Lung (tissue), 11 donors: ENCODE measurements at regions not wholly inside any gene's neighbourhood (a gene's known extent, or its start where the extent isn't known, plus 50 kb on each side); places are given as distances from the start of the nearest gene placed in this dataset.

Experiments
- ATAC-seq: fragments of 200-7000 bp; cut with Tn5 transposase; one replicate; pipeline ENCODE4 v1.9.1; 2020; ENCODE audit warnings: moderate number of reproducible peaks; ENCODE audit not compliant: insufficient read depth, low FRiP score
- DNase-seq, 3 donors: peaks; one replicate each; pipeline ENCODE4 v3.0.0-alpha.2; 2013 to 2017
- H3K27ac ChIP-seq, 2 donors: one replicate each; pipeline ENCODE4 v1.5.1; 2013; ENCODE audit warnings: mild to moderate bottlenecking in 2 of 2, moderate library complexity in 2 of 2, control low read depth in 1 of 2, inconsistent platforms in 1 of 2, low read depth in 1 of 2, low read length in 1 of 2
- H3K27me3 ChIP-seq, 3 donors: one replicate each; pipeline ENCODE4 v1.5.1; 2013; ENCODE audit warnings: low read length in 2 of 3; ENCODE audit not compliant: control insufficient read depth in 3 of 3, insufficient read depth in 3 of 3
- H3K36me3 ChIP-seq, 4 donors: one replicate each; pipeline ENCODE4 v1.5.1; 2013; ENCODE audit warnings: low read length in 4 of 4, mild to moderate bottlenecking in 1 of 4, moderate library complexity in 1 of 4; ENCODE audit not compliant: control insufficient read depth in 4 of 4, insufficient read depth in 4 of 4
- H3K4me1 ChIP-seq, 5 donors: one replicate each; pipeline ENCODE4 v1.5.1; 2013; ENCODE audit warnings: low read length in 5 of 5, mild to moderate bottlenecking in 2 of 5, moderate library complexity in 1 of 5; ENCODE audit not compliant: control insufficient read depth in 5 of 5, insufficient read depth in 5 of 5
- H3K4me3 ChIP-seq: one replicate; pipeline ENCODE4 v1.5.1; 2013; ENCODE audit warnings: mild to moderate bottlenecking, control low read depth, moderate library complexity
- H3K9ac ChIP-seq, 2 donors: one replicate each; pipeline ENCODE4 v1.5.1; 2013; ENCODE audit warnings: low read length in 2 of 2, control low read depth in 1 of 2; ENCODE audit not compliant: insufficient read depth in 1 of 2
- H3K9me3 ChIP-seq, 4 donors: one replicate each; pipeline ENCODE4 v1.5.1; 2013; ENCODE audit warnings: low read length in 3 of 4, mild to moderate bottlenecking in 1 of 4, moderate library complexity in 1 of 4; ENCODE audit not compliant: control insufficient read depth in 4 of 4, insufficient read depth in 3 of 4
- WGBS, 2 donors: extraction: QIAGEN DNeasy Blood & Tissue Kit; methylation state at CpG; one replicate each; pipeline ENCODE4 v1.1.7; 2013; 5-methylcytosine and 5-hydroxymethylcytosine counted together
- TF ChIP-seq, protein P1 (sequence below): IDR thresholded peaks from 2 replicates; pipeline ENCODE4 v1.5.1; 2012; ENCODE audit warnings: mild to moderate bottlenecking; ENCODE audit errors: control extremely low read depth, extremely low read depth
- donor health status: control.
- donor health status: control.
- donor health status: Bipolar disorder and iron deficiency.
- donor health status: healthy.
- donor health status: DM: yes; HTN: yes; CAD: no.

DNA sequence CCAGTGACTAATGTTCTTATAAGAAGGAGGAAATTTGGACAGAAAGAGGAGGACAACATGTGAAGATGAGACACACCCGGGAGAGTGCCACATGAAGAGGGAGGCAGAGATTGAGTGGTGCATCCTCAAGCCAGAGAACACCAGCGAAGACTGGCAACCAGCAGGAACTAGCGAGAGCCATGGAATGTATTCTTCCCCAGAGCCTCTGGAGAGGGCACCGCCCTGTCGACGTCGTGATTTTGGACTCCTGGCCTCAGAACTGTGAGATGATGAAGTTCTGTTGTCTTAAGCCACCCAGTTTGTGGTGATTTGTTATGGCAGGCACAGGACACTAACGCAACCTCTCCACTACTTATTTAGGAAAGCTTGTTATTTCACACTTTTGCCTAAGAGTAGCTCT, 196.0 kb upstream of the TLL1 start:
- Histone ChIP-seq H3K27me3 (no peaks in the 10 kb centered on the region), H3K9me3 (no peaks in the 10 kb centered on the region), H3K4me1 (no peaks in the 10 kb centered on the region), H3K4me3 (no peak overlapping the region), H3K9ac (no peak overlapping the region), H3K36me3 (no peaks in the 10 kb centered on the region), H3K27ac (no peak overlapping the region)
- ATAC-seq (no peak), DNase-seq (no peak)
- TF ChIP-seq, protein P1, sequence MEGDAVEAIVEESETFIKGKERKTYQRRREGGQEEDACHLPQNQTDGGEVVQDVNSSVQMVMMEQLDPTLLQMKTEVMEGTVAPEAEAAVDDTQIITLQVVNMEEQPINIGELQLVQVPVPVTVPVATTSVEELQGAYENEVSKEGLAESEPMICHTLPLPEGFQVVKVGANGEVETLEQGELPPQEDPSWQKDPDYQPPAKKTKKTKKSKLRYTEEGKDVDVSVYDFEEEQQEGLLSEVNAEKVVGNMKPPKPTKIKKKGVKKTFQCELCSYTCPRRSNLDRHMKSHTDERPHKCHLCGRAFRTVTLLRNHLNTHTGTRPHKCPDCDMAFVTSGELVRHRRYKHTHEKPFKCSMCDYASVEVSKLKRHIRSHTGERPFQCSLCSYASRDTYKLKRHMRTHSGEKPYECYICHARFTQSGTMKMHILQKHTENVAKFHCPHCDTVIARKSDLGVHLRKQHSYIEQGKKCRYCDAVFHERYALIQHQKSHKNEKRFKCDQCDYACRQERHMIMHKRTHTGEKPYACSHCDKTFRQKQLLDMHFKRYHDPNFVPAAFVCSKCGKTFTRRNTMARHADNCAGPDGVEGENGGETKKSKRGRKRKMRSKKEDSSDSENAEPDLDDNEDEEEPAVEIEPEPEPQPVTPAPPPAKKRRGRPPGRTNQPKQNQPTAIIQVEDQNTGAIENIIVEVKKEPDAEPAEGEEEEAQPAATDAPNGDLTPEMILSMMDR: no peak
- WGBS, 2 donors: 77 to 87% methylated on average over 8 of the region's 8 CpGs

DNA sequence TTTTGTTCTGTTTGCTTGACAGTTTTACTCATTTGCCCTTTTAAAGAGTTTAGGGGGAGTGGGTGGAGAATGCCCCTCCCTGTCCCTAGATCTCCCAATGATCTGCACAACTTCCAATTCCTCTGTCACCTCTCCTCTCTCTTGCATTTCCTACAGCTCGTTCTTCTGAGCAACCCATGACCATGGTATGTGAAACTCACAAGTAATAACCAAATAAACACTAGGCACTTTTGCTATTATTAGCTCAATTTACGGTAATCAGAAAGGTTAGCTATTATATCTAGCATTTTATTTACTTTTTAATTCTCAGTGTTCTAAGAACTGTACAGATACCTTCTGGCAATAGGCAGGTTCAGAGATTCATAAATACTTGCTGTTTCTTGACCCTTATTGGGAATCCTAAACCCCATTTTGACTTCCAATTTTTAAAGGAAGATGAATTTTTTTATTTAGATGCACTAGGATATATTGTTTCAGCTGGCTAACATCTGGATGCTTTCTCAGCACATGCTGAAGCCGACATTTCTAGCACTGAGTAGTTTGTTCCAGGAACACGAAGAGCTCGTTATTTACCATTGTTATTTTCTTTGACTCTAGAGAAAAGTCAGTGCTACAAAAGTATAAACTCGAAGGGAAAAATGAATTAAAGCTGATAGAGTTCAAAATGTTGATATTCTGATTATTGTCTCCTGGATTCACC, 194.7 kb upstream of the TLL1 start:
- H3K9me3 ChIP-seq: no peaks in the 10 kb centered on the region
- TF ChIP-seq, protein P1: no peak
- H3K9ac ChIP-seq: no peak overlapping the region
- no peak overlapping the region for H3K27ac ChIP-seq
- DNase-seq (no peak), ATAC-seq (no peak)
- no peaks in the 10 kb centered on the region for H3K36me3 ChIP-seq
- H3K27me3 ChIP-seq: no peaks in the 10 kb centered on the region
- no peaks in the 10 kb centered on the region for H3K4me1 ChIP-seq
- H3K4me3 ChIP-seq: no peak overlapping the region
- WGBS, 2 donors: 77 to 87% methylated on average over 6 of the region's 6 CpGs

GRCh38 chr4:165678936-165679325, 194.1 kb upstream of the TLL1 start:
- H3K27ac ChIP-seq: no peak overlapping the region
- H3K9ac ChIP-seq: no peak overlapping the region
- TF ChIP-seq, protein P1: no peak
- H3K27me3 ChIP-seq: no peaks in the 10 kb centered on the region
- H3K4me1 ChIP-seq: no peaks in the 10 kb centered on the region
- H3K4me3 ChIP-seq: no peak overlapping the region
- ATAC-seq (no peak), DNase-seq (no peak)
- no peaks in the 10 kb centered on the region for H3K36me3 ChIP-seq
- WGBS, 2 donors: 85 to 100% methylated on average over 1 of the region's 1 CpG
- H3K9me3 ChIP-seq: no peaks in the 10 kb centered on the region

GRCh38 chr4:165680821-165681220, 192.2 kb upstream of the TLL1 start:
- H3K4me1 ChIP-seq: no peaks in the 10 kb centered on the region
- no peaks in the 10 kb centered on the region for H3K9me3 ChIP-seq
- ATAC-seq (no peak), DNase-seq (no peak)
- H3K9ac ChIP-seq: no peak overlapping the region
- WGBS, 2 donors: 94% methylated on average over 5 of the region's 5 CpGs
- H3K27ac ChIP-seq: no peak overlapping the region
- H3K36me3 ChIP-seq: no peaks in the 10 kb centered on the region
- TF ChIP-seq, protein P1: no peak
- no peak overlapping the region for H3K4me3 ChIP-seq
- H3K27me3 ChIP-seq: no peaks in the 10 kb centered on the region
